NCI-H1105 (cell line): ENCODE measurements at regions not wholly inside any gene's neighbourhood (a gene's known extent, or its start where the extent isn't known, plus 50 kb on each side); places are given as distances from the start of the nearest gene placed in this dataset.

ENCODE experiments used
- DNase-seq: peaks from one replicate; lab custom pipeline; 2025; lab: John Stamatoyannopoulos, UW

DNA sequence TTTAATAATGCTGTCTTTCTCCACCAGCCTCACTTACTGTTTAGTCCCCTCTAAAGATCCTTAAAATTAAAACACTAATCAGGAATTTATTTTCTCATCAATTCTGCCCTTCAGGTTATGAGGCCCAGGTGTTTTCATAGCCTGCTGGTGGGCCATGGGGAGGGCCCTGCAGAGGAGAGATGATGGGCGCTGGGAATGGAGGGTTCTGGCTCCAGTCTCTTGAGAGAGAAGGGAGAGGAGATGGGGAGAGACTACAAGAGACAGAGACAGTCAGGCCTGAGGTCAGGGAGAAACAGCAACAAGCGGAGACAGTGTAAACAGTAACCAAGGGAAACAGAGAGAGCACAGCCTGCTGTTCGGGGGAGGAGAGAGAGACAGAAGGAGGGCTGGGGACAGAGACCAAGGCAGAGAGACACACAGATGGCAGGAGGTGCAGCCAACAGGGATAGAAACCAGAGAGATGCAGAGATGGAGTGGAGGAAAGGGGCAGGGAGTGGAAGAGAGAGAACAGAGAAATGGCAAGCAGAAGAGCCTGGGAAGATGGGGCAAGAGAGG is 187.3 kb upstream of the SYT13 start:
- DNase-seq: no peak

DNA sequence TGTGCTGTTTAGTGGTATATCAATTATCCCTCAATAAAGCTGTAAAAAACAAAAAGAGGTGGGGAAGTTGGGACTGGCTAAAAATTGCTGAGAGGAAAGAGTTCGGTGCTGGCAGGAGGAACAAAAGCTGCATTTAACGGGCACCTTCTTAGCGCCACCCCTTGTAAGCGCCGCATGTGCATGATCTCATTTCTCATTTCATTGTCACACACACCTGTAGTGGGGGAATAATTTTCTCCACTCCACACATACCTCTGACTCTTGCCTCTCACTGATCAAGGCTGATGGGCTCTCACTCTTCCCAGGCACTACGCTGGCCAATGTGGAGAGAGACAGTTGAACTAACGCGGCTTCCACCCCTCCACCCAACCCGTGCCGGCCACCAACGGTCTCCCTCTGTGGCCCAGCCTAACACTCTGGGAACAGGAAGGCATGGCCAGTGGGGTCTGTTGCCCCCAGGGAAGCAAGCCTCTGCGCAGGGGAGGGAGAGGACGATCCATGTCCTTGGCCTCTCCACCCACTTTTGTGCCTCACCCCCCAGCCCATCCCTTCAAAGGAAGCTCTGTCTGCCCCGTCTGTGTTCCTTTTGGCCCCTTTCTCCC is 186.7 kb upstream of the SYT13 start:
- no peak for DNase-seq

DNA sequence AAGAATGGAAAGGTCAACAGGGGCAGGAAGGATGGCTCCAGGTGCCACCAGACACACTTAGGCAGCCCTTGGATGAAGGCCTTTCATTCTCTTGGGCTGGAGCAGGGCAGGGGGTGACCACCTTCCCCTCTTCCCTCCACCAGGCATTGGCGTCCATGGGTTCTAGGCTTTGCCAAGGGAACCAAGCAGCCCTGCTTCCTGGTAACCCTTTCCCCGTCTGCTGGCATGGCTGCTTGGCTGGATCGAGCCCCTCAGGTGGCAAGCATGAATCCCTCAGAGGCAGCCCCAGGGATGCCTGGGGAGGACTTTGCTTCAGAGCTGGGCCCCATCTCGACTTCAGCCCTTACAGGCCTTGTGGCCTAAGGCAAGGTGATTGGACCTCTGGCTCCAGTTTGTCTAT is 185.1 kb upstream of the SYT13 start:
- no peak for DNase-seq

DNA sequence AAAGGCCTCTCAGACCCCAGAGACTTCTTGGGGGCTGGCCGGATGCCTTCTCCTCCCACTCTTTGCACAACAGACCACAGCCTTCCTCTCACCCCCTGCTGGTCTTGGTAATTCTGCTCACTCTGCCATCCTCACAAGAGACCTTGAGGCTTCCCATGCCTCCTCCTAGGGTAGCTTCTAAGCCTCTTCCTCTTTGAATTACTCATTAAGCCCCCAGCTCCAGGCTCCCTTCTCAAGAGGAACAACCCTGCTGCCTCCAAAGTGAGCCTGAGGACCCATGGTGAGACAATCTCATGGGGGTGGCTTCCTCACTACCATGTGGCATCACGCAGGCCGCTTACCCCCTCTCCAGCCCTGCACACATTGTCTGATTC is 184.6 kb upstream of the SYT13 start:
- DNase-seq: no peak

DNA sequence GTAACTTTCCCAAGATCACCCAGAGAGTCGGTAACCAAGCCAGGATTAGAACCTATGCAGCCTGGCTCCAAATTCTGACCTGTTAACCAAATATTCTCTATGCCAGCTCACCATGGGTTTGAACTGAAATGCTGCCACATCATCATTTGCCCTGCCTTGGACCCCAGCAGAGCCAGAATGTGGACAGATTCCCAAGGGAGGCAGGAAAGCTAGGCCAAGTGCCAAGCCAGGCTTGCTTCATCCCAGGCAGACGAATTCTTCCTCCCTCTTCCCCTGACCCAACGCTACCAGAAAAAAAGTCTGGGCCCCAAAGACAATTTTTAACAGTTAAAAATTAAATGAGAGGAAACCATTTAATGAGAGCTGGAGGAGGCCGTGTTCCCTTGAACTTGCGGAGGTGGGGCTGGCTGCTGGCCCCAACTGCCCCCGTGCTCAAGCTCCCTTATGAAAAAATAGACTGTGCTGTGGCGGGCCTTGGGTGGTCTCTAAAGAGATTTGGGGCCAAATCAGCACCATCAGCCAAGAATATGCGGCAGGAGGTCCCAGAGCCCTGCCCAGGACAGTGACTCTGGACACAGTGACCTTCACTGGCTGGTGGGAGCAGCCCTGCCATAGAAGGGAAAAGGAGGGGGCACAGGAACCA is 184.1 kb upstream of the SYT13 start:
- no peak for DNase-seq

DNA sequence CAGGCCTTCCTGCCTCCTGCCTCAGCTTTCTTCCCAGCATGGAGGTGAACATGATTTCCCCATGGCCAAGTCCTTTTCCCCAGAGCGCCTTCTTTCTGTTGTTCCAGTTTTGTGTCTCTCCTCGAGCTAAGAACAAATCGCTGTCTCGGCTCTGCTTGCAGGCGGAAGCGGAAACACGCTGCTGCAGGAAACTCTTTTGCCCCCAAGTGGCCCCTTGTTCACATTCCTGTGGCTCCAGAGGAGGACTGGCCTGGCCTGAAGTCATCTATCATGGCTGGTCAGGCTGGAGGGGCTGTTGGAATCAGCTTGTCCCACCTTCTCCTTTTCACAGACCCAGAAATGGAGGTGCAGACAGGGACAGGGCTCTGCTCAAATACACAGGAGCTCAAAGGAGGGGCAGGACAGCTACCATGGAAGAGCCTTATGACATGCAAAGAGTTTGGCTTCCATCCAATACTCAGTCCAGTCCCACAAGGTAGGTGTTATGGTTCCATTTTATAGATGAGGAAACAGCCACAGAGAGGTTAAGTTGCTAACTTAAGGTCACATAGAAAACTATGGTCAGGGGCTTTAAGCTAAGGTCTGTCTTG is 182.2 kb upstream of the SYT13 start:
- DNase-seq: no peak

DNA sequence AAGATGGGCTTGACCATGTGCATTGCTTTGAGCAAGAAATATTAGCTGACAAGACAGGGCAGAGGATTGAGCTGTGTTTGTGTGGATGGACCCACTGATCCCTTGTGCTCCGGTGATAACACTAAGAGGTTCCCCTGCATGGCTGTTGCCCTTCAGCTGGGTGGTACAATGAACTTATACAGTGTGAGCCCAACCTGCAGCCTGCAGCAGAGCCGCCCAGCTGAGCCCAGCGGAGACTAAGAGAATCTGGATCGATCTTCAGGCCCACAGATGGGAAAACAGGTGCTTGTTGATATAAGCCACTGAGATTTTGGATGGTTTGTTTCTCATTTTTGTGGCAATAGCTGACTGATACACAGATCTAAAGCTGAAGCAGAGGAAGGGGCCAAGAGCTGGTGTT is 177.4 kb upstream of the SYT13 start:
- no peak for DNase-seq

DNA sequence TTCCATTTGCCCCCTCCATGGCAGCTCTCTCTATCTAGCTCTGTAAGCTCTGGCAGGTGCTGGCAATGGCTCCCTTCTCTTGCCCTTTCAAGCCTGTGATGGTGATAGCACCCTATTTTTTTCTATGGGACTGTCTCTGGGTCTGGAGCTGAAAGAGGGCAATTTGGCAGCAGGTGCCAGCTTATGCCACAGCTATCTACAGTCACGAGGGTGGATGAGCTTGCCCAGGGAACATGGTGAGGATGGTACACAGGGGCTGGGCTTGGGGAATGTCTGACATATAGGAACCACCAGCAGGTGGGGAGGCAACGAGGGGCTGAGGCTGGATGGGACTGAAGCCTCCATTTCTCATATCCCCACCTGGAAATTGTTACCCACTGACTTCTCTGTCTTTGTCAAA is 175.4 kb upstream of the SYT13 start:
- DNase-seq: no peak

DNA sequence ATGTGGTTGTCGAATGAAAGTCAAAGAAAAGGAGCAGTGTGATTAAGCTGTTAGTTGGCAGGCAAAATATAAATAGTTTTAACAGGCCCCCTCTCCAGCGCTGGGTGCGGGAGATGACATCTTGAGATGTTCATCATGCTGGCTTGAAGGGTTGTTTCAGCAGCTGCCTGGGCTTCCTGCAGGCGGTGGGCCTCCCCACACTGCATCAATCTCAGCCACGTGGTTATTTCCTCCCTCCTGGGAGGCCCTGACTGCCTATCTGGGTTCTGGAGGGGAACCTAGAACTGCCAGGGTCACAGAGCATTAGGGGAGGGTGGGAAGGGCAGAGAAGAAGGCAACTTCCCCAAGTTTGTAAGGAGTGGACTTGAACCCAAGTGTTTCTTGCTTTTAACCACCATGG is 173.3 kb upstream of the SYT13 start:
- DNase-seq: no peak

DNA sequence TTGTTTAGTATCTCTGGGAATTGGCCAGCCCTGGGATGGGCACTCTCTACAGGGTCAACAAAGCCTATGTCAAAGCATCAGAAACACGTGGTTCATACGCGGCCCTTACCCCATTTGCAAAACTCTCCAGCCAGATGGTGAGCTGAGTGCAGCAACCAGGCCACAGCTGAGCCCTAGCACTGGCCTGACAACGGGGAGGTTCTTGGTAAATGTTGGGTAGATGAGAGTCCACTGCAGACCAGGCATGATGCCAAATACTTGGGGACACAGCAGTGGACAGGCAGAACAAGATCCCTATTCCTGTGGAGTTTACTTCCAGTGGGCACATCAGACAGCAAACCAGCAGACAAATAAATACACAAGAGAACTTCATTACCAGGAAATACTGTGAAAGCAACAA is 172.1 kb upstream of the SYT13 start:
- no peak for DNase-seq

DNA sequence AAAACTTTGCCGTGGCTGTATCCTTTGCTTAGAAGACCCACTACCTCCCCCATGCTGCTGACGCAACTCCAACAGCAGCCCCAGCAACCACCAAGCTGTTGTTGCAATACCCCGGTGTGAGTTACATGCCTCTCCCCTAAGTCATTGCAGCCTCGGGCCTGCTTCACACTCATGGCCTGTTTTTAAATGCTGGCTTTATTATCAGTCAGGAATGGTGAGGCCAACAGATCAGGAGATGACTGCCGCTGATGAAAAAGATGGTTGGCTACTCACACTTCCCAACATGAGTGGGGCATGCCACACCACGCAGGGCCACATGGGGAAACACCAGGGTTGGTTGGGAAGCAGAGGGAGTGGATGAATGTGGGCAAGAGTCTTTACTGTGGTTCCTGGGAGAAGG is 171.5 kb upstream of the SYT13 start:
- no peak for DNase-seq

DNA sequence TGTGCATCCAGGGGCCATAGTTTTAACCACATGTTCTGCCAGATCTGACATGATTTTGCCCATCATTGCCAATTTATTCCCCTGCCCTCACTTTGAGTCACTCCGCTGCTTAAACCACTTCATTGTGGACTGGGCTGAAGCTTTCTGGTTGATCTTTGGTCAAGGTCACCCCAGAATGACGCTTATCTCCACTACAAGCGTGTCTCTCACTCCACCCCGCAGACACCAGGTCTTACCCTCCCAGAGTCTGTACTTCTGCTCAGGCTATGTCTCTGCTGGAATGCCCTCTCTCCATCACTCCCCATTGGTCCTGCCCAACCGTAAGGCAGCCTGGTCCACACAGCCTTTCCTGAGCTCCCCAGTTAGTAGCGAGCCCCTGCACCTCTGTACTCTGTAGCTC is 170.5 kb upstream of the SYT13 start:
- no peak for DNase-seq

DNA sequence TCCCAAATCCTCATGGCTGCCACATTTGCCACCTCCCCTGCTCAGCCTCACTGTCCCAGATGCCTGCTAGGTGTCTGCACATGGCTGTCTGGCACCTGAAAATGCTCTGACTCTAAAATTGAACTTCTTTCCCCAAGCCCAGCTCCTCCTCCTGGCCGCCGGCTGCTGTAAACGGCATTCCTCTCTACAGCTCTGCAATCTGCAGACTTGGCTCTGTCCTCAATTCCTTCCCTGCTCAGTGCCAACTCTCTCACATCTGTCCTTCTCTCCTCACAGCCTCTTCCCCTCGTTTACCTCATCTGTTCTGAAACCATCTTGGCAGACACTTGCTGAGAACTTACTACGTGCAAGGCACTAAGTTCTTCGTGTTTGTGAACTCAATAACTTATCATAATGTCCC is 169.4 kb upstream of the SYT13 start:
- no peak for DNase-seq

DNA sequence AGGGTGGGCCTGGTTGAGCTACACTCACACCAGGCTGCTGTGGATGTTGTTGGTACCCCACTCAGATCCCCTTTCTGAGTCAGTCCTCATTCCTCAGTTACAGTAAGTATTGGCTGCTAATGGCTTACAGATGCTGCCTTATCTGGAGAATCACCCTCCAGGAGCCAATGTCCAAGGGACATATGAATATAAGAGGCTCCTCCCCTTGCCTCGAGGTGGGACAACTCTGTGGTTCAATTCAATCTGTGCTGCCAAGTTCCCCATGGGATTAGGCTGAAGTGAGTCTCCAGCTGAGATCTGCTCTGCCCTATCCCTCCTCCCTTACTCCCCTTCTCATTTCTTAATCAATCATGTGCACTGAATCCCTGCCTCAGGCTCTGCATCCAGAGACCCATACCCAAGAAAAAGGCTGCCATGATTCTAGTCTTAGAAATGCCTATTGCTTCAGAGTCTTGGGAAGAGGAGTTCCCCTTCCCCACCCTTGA is 168.8 kb upstream of the SYT13 start:
- no peak for DNase-seq

DNA sequence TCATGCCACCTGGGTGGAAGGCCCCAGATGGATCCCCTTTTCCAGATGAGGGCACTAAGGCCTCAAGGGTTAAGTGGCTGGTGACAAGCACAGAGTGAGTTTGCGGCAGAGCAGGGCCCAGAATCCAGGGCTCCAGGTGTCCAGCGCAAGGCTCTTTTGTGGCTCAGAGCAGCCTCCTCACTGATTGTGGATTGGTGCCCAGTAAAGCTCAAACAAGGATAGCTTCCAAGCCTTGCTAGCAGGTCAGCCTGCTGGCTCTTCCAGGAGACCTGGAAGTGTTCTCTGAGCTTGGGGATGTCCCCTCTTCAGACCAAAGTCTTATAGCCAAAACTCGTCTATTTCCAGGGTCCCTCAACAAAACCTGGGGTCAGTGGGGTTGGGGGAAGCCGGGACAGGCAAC is 167.6 kb upstream of the SYT13 start:
- DNase-seq: no peak

DNA sequence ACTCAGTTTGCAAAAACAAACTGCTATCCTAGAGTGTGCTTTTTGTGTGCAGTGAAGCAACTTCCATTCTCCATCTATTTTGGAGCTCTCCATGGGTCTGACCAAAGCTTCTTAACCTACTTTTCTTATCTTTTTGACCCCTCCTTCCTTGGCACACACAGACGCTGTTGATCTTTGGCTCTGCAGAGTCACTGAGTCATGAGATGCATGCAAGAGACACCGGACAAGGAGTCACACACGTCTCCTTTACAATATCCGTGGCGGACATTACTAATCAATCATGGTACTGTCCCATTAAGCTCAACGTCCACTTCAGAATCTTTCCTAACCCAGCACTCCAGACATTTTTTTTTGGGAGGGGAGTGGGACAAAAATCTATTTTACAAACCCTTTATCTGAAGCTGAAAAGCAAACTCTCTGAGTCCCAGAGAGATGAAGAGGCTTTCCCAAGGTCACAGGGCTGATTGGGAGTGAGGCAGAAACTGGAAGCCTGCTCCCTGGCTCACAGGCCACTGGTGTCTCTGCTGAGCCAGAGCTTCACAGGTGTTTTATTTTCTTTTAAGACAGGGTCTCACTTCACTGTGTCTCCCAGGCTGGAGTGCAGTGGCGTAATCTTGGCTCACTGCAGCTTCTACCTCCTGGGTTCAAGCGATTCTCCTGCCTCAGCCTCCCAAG is 165.8 kb upstream of the SYT13 start:
- no peak for DNase-seq

DNA sequence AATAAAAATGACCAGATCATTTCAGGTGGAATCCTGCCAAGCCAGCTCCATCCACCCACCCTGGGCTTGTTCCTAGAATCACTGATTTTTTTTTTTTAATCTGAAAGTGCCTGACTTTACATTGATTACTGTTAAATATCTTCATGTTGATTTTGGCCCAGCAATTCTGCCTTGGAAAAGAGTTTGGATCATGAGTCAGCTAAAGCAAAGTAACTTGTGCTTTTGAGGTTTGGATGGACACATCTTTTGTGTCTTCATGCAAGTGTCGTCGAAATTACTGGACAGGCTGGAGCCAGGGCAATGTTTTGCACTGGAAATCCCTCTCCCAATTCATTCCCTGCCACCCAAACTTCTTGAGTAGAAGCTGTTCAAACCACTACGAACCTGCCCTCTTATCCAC is 164.0 kb upstream of the SYT13 start:
- DNase-seq: no peak

DNA sequence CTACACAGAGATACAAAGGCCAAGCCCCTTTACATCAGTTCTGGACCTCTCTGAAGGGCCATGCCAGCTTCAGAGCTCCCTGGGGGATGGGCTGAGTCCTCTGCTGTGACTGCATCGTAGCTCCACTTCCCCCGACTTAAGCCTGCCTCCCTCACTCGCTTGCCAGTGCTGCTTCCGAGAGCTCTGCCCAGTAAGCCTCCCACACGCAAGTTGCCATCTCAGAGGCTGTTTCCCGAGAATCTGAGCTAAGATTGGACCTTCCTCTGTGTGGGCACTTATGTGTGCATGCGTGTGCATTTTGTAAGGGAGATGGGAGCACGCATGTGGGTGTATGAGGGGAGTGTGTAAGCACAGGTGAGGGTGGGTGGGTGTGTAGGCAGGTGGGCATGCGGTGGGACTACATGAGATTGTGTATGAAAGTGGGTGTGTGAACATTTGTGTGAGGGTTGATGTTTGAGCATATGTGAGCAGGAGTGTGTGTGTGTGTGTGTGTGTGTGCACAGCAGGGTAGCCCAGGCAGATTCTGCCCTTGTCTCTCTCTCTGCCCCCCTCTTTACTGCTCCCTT is 163.0 kb upstream of the SYT13 start:
- no peak for DNase-seq

DNA sequence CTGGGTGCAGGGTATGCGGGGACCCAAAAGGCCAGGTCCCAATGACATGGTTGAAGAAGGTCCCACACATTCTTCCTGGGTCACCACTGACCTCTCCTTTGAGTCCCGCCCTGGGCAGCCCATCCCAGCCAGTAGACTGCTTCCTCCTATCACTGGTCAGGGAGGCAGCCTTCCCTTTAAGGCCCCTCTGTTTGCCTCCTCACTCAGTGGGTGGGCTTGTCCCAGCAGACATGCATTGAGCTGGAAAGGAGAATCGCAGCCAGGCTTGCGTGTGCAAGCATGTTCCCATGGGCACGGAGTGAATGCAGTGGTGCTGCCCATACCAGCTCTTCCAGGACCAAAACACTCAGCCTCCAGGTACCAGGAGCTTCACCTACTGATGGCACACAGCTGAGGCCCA is 162.4 kb upstream of the SYT13 start:
- DNase-seq: no peak

DNA sequence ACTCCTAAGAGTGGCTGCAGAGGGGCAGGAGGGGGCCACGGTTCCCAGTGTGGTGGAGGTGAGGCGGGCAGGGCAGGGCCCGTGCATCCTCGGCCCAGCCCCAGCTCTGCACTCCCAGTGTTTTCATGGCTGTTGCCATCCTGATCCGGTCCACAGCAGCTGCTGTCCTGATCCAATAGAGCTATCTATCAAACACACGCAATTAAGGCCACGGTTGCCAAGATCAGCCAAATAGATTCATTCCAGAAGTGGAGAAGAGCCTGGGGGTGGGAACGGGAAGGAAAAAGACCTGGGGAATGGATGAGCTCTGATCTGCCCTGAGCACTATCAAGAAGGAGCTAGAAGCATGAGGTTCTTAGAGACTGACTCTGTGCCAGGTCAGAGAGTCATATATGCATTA is 160.9 kb upstream of the SYT13 start:
- no peak for DNase-seq

DNA sequence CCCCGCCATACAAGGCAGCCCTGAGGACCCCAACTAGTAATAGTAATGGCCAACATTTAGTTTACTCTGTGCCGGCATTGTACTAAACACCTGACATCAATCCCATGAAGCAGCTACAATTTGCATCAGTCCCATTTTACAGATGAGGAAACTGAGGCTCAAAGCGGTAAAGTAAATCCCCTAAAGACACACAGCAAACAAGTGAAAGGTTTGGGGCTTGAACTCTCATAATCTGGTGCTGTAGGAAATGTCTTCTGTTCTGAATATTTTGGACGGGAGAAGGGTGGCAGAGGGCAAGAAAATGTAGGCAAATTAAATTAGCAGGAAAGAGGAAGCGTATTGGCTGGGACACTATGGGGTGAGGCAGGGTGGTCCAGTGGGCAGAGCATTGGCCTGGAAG is 160.3 kb upstream of the SYT13 start:
- no peak for DNase-seq

DNA sequence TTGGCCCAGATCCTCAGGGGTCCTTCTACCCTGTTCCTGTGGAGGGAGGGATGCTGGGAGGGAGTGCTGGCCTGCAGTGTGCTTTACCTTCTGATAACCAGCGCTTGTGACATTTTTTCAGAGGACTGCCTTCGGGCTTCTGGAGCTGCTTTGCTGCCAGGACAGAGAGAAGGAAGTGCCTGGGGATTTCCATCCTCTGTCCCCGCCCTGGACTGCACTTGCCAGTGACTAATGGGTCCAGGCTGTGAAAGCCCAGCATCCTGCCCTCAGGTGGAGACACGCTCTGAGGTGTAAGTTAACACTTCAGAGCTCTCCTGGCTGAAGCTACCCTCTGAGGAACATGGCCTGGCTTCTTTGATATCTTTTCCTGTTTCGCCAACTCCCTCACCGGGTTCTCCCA is 158.7 kb upstream of the SYT13 start:
- DNase-seq: no peak

DNA sequence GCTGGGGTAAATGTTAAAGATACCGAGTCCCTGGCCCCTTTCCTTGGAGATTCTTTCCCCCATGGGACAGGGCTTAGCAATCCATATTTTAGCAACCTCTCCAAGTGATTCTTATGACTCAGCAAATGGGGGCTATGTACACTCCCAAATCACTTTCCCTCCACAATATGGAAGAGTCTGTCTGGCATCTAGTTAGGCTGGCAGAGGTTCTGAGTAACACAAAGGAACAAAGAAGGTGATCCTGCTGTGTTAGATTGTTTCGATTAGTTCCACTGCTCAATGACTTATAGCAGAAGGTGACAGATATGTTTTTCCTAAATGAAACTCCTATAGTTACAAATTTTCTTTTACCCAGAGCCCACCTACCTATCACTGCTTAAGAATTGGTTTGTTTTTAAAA is 154.0 kb upstream of the SYT13 start:
- no peak for DNase-seq
